ENCODE measurements at regions not wholly inside any gene's neighbourhood (a gene's known extent, or its start where the extent isn't known, plus 50 kb on each side); places are given as distances from the start of the nearest gene placed in this dataset.
A peak's percentile ranks its signal among the peaks of the same experiment; 100 is the strongest.
"Not testable (repeated sequence)": the region's sequence is repeated elsewhere in the genome, so short reads cannot be mapped to it uniquely, and the experiment has no call there.

DNA sequence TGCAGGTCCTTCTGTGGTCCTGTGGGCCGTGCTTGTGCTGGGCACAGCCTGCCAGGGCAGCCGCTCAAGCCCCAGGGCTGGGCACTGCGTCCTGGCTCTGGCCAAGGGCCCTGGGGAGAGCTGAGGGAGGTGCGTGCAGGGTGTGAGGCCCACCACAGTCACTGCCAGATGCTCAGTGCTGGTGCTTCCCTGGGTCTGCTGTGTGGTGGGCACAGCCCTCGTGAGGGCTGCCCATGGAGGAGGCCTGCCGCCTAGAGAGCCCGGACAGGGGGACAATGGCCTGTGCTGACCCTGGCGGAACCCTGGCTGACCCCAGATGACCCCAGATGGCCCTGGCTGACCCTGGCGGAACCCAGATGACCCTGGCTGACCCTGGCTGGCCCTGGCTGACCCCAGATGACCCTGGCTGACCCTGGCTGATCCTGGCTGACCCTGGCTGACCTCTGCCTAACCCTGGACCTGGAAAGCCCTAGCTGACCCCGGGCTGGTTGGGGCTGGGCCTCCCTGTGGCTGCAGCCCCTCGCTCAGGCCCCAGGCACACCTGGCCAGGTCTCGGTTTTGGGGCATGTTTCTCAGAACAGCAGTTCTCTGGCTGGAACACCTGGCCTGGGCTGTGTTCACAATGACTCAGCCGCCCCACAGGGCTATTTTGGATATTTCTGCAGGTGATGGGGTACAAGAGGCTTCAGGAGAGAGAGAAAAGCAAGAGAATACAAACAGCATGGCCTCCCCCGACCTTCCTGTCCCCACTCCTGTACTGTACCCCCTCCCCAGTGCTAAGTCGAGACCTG is 55.4 kb downstream of the TMEM121 start:
- DNase-seq = no peak

DNA sequence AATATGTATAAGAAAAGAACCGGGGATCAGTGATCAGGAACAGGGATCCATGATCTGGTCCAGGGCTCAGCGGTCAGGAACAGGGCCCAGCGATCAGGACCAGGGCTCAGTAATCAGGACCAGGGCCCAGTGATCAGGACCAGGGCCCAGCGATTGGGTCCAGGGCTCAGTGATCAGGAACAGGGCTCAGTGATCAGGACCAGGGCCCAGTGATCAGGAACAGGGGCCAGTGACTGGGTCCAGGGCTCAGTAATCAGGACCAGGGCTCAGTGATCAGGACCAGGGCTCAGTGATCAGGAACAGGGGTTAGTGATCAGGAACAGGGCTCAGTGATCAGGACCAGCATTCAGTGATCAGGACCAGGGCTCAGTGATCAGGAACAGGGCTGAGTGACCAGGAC is 56.3 kb downstream of the TMEM121 start:
- peak; percentile 41 for DNase-seq

DNA sequence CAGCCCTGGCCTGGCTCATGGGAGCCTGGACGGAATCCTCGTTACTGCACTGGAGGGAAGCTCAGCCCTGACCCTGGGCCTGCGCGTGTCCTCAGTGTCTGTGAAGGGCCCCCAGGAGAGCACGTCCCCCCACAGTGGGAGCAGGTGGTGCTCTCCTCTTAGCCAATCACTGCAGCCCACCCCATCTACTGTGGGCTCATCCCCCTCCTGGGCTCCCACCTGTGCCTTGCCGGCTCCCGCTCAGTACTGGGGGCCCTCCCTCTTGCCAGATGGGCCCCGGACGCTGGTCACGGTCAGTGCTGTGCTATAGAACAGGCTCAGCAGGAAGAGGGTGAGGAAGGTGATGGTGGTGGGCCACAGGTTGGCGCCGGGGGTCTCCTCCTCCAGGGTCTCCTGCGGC is 57.5 kb downstream of the TMEM121 start:
- DNase-seq = not testable (repeated sequence)

DNA sequence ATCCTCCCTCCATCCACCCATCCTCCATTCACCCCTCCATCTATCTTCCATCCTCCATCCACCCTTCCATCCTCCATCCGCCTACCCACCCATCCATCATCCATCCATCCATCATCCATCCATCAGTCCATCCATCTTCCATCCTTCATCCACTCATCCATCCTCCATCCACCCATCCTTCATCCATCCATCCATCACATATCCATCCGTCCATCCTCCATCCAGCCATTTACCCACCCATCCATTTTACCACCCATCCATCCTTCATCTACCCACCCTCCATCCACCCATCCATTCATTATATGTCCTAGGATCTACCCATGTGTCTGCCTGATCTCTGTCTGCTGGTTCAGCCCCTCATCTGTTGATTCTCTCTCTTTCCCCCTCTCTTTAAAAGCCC is 58.9 kb downstream of the TMEM121 start:
- not testable (repeated sequence) for DNase-seq

DNA sequence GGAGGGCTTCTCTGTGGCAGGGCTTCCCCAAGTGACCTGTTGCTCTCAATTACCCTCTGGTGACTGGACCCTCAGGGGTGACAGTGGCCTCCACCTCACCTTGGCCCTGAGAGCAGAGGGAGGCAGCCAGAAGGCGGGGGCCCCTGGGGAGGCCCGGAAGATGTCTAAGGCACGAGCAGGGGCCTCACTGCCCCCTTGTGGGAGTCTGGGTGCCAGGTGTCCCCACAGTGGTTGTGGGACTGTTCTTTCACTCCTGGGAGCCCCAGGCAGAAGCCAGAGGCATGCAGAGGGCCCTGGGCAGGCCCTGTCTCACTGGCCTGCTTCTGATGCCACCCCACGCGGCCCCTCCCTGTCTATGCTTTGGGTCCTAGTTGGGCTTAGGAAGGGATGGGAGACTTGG is 59.3 kb downstream of the TMEM121 start:
- DNase-seq = not testable (repeated sequence)

DNA sequence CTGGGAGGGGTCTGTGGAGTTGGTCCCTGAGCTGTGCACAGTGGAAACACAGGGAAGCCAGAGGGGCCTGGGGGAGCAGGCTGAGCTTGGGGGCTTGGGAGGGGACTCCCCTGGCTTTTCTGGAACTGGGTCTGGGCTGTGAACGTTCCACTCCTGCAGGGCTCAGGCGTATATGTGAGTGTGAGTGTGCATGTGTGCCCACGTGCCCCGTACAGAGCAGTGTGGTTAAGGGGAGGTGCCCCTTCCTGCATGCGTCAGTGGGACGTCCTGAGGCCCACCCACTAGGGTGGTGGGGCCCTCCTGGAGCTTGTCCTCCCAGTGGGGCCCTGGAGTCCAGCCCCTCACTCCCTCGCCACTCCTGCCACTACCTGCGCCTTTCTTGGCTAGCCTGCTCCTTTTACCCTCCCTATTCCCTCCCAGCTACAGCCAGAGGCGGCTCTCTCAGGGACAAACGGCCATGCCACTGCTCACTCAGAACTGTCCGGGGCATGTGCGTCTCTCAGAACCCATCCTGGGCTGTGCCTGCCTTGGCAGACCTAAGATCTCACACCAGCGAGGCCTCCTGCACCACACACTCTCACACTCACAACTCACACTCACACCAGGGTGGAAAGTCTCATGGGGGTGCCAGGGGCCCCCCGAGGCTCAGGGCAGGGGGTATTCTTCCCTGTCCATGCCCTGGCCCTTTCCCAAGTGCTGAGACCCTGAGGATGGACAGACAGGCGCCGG is 59.9 kb downstream of the TMEM121 start:
- DNase-seq = not testable (repeated sequence)

DNA sequence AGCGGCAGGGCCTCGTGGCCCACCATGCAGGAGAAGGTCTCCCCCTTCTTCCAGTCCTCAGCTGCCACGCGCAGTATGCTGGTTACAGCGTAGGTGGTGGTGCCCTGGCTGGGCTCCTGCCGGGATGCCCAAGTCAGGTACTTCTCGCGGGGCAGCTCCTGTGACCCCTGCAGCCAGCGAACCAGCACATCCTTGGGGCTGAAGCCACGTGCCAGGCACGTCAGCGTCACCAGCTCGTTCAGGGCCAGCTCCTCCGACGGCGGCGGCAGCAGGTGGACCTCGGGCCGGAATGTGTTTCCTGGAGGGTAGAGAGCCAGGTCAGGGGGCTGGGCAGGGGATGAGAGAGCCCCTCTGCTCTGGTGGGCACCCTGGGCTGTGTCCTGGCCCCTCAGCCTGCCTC is 60.7 kb downstream of the TMEM121 start:
- not testable (repeated sequence) for DNase-seq

DNA sequence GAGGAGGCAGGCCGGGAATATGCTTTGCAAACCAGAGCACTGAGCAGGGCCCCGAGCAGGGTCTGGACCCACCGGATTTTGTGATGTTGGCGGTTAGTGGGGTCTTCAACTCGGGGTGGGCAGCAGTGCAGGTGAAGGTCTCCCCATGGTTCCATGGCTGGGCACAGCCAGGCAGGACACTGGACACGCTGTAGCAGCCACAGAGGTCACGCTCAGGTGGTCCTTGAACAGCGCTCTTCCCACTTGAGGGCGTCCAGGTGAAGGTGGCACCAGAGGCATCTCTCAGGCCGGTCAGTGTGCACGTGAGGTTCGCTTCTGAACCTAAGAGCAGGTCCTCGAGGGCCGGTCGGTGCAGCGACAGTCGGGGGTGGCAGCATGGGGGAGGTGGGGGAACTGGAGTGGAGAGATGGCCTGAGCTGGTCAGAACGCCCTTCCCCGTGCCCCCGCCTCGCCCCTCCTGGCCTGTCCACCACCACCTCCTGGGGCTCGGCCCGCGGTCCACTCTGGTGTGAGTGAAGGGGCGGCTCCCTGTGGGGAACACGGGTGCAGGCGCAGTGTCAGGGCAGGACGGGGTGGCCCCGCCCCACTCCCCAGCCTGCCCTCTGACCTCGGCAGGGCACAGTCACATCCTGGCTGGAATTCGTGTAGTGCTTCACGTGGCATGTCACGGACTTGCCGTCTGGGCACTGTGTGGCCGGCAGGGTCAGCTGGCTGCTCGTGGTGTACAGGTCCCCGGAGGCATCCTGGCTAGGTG is 61.3 kb downstream of the TMEM121 start:
- not testable (repeated sequence) for DNase-seq

DNA sequence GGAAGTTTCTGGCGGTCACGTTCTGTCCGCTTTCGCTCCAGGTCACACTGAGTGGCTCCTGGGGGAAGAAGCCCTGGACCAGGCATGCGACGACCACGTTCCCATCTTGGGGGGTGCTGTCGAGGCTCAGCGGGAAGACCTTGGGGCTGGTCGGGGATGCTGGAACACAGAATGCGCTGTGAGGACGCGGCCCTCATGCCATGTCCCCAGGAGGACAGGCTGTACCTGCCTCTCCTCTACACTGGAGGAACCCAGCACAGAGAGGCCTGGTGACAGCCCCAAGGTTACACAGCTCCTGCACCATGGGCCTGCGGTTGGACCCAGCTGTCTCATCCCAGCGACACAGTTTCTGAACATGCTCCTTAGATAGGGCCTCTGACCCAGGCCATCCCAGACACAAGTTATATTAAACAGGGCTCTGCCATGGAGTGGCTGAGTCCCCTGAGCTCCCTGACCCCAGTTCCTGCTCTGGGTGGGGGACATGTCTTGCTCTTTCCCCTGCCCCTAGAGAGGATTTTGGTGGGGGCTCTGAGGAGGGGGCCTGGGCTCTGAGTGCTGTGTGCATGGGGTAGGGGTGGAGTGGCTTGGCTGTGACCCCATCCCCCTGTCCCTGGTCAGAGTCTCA is 62.0 kb downstream of the TMEM121 start:
- no peak for DNase-seq

DNA sequence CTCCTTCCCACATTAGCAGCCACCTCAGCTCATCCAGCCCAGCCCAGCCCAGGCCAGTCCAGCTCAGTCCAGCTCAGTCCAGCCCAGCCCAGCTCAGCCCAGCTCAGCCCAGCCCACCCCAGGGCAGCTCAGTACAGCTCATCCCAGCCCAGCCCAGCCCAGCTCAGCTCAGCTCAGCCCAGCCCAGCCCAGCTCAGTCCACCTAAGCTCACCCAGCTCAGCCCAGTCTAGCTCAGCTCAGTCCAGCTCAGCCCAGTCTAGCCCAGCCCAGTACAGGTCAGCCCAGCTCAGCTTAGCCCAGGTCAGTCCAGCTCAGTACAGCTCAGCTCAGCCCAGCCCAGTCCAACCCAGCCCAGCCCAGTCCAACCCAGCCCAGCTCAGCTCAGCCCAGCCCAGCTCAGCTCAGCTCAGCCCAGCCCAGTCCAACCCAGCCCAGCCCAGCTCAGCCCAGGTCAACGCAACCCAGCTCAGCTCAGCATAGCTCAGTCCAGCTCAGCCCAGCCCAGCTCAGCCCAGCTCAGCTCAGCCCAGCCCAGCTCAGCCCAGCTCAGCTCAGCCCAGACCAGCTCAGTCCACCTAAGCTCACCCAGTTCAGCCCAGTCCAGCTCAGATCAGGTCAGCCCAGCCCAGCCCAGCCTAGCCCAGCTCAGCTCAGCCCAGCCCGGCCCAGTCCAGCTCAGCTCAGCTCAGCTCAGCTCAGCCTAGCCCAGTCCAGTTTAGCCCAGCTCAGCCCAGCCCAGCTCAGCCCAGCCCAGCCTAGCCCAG is 63.0 kb downstream of the TMEM121 start:
- DNase-seq = no peak

DNA sequence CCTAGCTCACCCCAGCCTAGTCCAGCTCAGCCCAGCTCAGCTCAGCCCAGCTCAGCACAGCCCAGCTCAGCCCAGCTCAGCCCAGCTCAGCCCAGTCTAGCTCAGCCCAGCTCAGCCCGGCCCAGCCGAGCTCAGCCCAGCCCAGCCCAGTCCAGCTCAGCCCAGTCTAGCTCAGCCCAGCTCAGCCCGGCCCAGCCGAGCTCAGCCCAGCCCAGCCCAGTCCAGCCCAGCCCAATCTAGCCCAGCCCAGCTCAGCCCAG is 63.5 kb downstream of the TMEM121 start:
- not testable (repeated sequence) for DNase-seq

DNA sequence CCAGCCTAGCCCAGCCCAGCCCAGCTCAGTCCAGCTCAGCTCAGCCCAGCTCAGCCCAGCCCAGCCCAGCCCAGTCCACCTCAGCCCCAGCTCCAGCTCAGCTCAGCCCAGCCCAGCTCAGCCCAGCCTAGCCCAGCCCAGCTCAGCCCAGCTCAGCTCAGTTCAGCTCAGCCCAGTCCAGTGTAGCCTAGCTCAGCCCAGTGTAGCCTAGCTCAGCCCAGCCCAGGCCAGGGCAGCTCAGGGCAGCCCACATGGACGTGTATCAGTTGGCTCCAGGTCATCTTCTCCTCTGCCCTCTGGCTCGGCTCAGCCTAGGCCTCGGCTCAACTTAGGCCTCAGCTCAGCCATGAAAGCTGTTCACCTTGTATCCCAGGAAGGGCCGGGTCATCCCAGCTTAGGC is 64.7 kb downstream of the TMEM121 start:
- no peak for DNase-seq

DNA sequence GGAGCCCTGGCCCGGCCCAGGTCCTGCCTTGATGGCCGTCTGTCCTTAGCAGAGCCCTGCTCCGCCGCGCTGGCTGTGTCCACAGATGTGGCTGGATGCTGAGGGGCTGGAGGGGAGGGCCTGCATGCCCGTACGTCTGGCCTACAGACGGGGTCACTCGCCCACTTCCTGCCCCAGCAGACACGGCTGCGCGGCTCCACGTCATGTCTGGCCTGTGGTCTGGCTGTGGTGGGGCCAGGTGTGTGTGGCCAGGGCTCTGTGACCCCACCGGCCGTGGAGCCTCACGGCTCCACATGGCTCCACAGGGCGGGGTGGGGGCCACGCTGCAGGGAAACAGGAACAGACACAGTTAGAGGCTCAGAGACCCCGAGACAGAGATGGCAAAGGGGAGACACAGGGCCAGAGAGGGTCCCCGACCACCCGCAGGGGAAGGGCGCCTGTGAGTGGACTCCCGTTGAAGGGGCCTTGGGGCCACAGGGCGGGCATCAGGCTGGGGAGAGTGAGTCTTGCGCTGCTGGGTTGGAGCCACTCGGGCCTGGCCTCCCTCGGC is 65.5 kb downstream of the TMEM121 start:
- not testable (repeated sequence) for DNase-seq

DNA sequence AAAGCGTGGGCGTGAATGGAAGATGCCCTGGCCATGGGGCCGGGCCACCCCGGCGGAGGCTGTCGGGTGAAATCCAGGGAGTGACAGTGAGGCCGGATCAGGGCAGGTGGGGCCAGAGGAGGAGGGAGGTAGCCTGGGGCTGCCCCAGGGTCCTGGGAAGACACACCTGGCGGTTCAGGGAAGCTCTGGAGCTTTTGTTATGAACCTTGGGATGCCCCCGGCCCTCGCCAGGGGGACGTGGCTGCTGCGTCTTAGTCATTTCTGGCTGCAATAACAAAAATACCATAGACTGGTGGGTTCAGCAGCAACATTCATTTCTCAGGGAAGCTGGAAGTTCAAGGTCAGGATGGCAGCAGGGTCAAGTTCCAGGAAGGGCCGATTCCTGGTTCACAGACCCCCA is 66.3 kb downstream of the TMEM121 start:
- not testable (repeated sequence) for DNase-seq

DNA sequence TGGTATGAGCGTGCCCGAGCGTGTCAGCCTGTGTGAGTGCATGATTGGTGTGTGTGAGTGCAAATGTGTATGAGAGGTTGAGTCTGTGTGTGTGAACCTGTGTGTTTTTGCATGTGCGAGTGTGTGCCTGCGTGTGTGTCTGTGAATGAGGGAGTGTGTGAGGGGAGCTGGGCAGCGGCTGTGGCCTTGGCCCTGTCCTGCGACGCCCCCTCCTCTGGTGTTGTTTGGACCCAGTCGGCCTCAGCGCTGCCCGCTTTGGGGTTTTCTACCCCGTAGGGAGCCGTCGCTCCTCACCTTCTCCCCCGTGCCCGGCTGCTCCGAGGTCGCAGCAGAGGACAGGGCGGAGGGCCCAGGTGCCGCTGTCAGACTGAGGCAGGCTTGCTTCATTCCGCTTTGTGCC is 69.0 kb downstream of the TMEM121 start:
- DNase-seq = not testable (repeated sequence)

DNA sequence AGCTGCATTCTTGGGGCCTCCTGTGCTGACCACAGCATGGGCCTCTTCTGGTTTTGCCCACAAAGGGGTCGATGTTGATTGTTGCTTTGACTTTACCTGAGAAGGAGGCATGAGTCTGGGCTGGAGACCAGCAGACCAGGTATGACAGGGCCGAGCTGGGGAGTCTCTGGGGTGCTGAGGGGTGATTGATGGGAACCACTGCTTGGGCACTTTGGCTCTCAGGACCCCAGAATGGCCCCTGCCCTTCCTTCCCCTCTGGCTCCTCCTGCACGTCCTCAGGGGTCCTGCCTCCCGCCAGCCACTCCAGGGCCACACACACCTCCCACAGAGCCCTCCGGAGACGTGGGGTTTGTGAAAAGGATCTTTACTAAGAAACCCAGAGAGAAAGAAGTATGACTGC is 70.0 kb downstream of the TMEM121 start:
- DNase-seq = not testable (repeated sequence)

DNA sequence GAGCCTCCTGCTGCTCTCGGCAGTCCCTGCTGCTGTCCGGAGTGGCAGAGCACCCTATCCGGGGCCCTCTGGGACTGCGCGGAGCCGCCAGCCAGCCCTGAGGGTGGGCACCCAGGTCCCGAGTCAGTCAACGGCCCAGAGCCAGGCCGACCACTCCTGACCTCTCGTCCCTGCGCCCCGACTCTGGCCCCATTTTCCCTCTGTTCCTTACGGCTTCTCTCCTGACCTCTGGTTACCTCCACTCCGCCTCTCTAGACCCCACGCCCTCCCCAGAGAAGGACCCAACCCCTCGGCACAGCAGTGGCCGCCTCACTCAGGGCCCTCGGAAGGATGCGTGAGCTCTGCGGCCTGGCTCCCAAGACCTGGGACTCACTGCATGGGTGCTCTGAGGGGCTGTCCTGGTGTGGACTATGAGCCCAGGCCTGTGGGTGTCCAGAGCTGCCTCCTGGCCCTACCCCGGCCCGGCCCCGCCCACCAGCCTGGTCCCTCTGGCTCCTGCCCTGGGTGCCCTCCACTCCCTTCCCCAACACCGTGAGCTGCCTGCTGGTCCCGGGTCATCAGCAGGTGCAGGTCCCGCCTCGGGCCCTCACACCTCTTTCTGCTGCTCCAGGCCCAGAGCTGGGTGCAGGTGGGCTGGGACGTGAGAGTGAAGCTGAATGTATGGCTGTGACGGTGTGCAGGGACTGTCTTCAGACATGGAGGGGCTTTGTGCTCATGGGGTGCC is 71.8 kb downstream of the TMEM121 start:
- DNase-seq = not testable (repeated sequence)

DNA sequence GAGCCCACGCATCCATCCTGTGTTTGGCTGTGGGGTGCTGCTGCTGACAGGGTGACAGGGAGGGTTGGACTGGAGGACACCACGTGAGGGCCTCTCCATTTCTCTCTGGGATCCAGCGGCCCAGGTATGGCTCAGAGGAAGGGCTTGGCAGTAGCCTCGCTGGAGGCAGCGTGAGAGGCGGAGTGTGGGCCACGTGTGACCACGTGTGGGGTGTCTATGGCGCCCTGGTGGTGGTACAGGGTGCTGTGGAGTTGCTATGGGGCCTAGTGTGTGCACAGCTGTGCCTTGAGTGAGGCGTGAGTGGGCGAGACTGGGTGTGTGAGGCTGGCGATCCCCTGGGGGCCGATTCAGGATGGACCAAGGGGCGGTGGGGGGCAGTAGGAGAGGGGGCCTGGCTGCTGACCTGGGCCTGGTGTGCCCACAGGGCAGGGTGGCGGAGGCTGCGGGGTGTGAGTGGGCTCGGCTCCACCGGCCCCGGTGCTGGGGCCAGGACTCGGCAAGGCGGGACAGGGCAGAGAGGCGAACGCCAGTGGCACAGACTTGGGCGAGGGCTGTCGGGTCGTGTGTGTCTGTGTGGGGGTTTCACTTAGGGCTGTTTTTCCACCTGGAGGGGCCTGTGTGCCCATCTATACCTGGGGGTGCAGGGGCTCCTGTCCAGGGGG is 72.7 kb downstream of the TMEM121 start:
- not testable (repeated sequence) for DNase-seq

DNA sequence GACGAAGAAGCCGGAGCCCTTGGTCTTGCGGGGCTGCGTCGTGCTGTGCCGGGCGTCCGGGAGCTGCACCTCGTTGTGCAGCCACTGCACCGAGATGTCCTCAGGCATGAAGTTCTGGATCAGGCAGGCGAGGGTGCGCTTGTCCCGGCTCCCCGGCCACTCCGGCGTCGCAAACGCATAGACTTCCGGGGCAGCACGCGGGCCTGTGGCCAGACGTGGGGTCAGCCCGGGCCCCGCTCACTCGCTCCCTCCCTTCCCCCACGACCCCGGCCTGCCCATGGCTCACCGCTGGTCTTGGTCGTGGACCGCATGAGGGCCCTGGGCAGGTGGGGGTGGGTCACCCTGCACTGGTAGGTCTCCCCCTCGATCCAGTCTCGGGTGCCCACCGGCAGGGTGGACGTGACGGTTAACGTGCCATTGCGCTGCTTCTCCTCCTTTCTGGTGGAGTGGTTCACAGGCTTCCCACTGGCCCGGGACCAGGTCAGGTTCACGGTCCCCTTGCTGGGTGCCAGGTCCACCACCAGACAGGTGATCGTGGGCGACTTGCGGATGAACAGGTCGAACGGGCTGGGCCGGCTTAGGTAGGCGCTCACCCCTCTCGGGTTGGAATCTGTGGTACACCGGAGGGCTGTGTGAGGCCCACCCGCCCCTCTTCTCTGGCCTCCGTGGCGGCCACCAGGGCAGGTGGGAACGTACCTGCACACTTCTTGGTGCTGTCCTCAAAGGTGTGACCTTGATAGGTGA is 74.0 kb downstream of the TMEM121 start:
- not testable (repeated sequence) for DNase-seq

DNA sequence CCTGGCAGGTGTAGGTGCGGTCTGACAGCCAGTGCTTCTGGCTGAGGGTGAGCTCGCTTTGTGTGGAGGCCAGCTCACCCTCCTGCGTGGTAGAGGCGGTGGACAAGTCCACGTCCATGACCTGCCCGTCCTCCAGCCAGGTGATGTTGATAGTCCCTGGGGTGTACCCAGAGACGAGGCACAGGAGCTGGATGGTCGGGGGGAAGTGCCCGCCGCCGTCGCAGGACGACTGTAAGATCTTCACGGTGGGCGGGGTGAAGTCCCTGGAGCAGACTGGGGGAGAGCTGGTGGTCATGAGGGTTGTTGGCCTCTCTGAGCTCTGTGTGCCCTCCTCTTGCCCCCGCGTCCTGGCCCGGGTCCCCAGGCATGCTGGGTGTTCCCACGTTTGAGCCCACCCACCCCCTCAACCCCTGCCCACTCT is 74.6 kb downstream of the TMEM121 start:
- no peak for DNase-seq

Data from left hindlimb (tissue), 1 donor.